Kidney (tissue), 13 donors: ENCODE measurements at regions not wholly inside any gene's neighbourhood (a gene's known extent, or its start where the extent isn't known, plus 50 kb on each side); places are given as distances from the start of the nearest gene placed in this dataset.
"Not testable (repeated sequence)": the region's sequence is repeated elsewhere in the genome, so short reads cannot be mapped to it uniquely, and the experiment has no call there.

Experiments
- DNase-seq, 5 donors: peaks; one replicate each; pipeline ENCODE4 v3.0.0-alpha.2; 2013 to 2020
- FAIRE-seq: peaks from 2 replicates; lab custom pipeline; 2012; peaks lifted over from hg19 to GRCh38; lab: Jason Lieb, UNC
- H3K27ac ChIP-seq, 2 donors: one replicate each; pipeline ENCODE4 v1.7.0; 2013; ENCODE audit warnings: low read depth in 2 of 2, low read length in 2 of 2, inconsistent platforms in 1 of 2
- H3K27me3 ChIP-seq: one replicate; pipeline ENCODE4 v1.7.1; 2013; ENCODE audit warnings: low read length, inconsistent platforms; ENCODE audit not compliant: control insufficient read depth, insufficient read depth
- H3K36me3 ChIP-seq, 3 donors: one replicate each; pipeline versions ENCODE4 v1.7.0 to v1.7.1; 2013; ENCODE audit warnings: low read length in 3 of 3, control low read depth in 1 of 3, inconsistent platforms in 1 of 3; ENCODE audit not compliant: insufficient read depth in 3 of 3, control insufficient read depth in 2 of 3
- H3K4me1 ChIP-seq, 3 donors: one replicate each; pipeline versions ENCODE4 v1.7.0 to v1.7.1; 2013; ENCODE audit warnings: low read length in 3 of 3, inconsistent platforms in 1 of 3, low read depth in 1 of 3; ENCODE audit not compliant: control insufficient read depth in 2 of 3, insufficient read depth in 2 of 3
- H3K4me3 ChIP-seq, 3 donors: one replicate each; pipeline versions ENCODE4 v1.7.0 to v1.8.1; 2013; ENCODE audit warnings: low read length in 3 of 3, control low read depth in 1 of 3, inconsistent platforms in 1 of 3
- H3K9ac ChIP-seq, 3 donors: one replicate each; pipeline versions ENCODE4 v1.7.0 to v1.7.1; 2013; ENCODE audit warnings: low read length in 3 of 3, control low read depth in 1 of 3, inconsistent platforms in 1 of 3
- H3K9me3 ChIP-seq, 3 donors: one replicate each; pipeline versions ENCODE4 v1.7.0 to v1.7.1; 2013; ENCODE audit warnings: low read length in 3 of 3, control low read depth in 1 of 3, inconsistent platforms in 1 of 3; ENCODE audit not compliant: control insufficient read depth in 2 of 3, insufficient read depth in 1 of 3
- intact Hi-C: fragments of 100-400 bp; cut with DNase I; formaldehyde crosslinking; loops from one replicate; pipeline ENCODE4 v1.11.1; 2022
- TF ChIP-seq, protein P1 (sequence below): IDR thresholded peaks from 3 replicates; pipeline ENCODE4 v1.5.1; 2012; ENCODE audit warnings: mild to moderate bottlenecking, moderate library complexity, borderline replicate concordance; ENCODE audit not compliant: insufficient read depth; ENCODE audit errors: extremely low read depth
- donor health status: control.
- donor health status: control.
- donor health status: control.
- donor health status: control.
- donor health status: control.
- donor health status: DM: yes; HTN: yes; CAD: no.
- donor health status: Normal renal cell carcinoma (clear cell type).

DNA sequence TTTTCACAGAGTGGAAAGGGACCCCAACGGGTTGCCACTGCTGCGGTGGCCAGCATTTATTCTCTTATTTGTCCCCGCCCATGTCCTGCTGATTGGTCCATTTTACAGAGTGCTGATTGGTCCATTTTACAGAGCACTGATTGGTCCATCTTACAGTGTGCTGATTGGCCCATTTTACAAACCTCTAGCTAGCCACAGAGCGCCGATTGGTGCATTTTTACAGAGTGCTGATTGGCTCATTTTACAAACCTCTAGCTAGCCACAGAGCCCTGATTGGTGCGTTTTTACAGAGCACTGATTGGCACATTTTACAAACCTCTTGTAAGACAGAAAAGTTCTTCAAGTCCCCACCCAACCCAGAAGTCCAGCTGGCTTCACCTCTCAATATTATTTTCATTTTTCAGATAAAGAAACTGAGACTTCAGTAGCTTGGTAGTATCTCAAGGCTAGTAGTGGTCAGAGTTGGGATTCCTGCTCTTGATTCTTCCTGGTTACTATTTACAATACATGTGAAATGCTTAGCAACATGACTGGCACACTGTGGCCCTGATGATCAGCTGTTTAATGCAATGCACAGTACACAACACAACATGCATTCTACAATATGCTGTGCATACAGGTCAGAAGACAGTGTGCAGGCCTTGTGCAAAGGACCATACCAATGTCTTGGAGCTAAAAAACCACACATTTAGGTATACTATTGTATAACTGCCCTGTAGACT lies 63.6 kb upstream of the BOD1 start:
- no peak for FAIRE-seq
- H3K9ac ChIP-seq: no peak overlapping the region

DNA sequence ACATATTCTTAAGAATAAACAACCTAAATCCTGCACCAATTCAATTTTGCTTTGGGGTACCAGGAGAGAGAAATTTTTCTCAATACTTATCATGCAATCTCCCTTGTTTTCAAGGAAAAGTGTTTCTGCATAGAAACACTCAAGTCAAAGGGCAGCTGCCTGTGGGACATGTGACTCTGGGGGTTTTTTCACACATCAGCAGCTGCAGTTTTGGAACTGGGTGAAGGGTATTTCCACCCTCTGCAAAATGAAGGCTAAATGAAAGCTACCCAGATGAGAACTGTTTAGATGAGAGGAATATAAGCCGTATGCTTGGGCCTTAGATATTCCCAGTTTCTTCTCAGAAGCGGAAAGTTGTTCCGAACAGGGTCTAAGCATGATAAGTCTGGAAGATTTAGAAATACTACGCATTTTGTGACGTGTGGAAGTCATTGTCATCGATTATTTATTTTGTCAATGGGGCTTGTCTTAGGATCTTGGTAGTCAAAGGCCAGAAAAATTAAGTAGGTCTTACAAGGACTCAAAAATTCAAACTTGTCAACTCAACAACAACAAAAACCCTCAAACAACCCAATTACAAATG lies 64.3 kb upstream of the BOD1 start:
- FAIRE-seq (no peak), DNase-seq (peak in 1 of 5 donors; percentile 16)
- H3K4me1 ChIP-seq: peaks cover 0 to 9% (median 6%) of the 10 kb centered on the region in 3 donors
- H3K27ac ChIP-seq: no peak overlapping the region
- H3K36me3 ChIP-seq: no peaks in the 10 kb centered on the region
- TF ChIP-seq, protein P1, sequence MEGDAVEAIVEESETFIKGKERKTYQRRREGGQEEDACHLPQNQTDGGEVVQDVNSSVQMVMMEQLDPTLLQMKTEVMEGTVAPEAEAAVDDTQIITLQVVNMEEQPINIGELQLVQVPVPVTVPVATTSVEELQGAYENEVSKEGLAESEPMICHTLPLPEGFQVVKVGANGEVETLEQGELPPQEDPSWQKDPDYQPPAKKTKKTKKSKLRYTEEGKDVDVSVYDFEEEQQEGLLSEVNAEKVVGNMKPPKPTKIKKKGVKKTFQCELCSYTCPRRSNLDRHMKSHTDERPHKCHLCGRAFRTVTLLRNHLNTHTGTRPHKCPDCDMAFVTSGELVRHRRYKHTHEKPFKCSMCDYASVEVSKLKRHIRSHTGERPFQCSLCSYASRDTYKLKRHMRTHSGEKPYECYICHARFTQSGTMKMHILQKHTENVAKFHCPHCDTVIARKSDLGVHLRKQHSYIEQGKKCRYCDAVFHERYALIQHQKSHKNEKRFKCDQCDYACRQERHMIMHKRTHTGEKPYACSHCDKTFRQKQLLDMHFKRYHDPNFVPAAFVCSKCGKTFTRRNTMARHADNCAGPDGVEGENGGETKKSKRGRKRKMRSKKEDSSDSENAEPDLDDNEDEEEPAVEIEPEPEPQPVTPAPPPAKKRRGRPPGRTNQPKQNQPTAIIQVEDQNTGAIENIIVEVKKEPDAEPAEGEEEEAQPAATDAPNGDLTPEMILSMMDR: no peak
- intact Hi-C loops: no loop called here
- no peaks in the 10 kb centered on the region for H3K27me3 ChIP-seq
- H3K4me3 ChIP-seq: no peak overlapping the region
- H3K9ac ChIP-seq: no peak overlapping the region
- peaks cover 0 to 4% (median 0%) of the 10 kb centered on the region in 3 donors for H3K9me3 ChIP-seq

More for the DNA sequence above, 63.6 kb upstream of the BOD1 start:
- peaks cover 0 to 4% (median 0%) of the 10 kb centered on the region in 3 donors for H3K9me3 ChIP-seq
- no peaks in the 10 kb centered on the region for H3K27me3 ChIP-seq
- TF ChIP-seq, protein P1: no peak
- no peak for DNase-seq
- no peak overlapping the region for H3K4me3 ChIP-seq
- H3K27ac ChIP-seq: no peak overlapping the region
- intact Hi-C loops: no loop called here
- H3K36me3 ChIP-seq: no peaks in the 10 kb centered on the region
- peaks cover 0 to 9% (median 6%) of the 10 kb centered on the region in 3 donors for H3K4me1 ChIP-seq

DNA sequence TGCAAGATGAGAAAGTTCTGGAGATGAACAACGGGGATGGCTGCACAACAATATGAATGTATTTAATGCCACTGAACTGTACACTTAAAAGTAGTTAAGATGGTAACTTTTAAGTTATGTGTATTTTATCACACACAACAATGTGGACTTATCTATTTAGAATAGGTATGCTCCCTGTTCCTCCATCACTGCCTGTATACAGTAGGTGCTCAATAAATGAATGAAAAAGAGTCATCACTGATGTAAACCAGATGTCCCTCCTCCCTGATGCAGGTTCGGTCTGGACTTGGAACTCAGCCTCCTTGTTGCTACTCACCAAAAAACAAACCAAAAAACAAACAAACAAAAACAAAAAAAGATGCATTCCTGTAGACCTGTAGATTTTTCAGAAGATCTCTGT lies 65.9 kb upstream of the BOD1 start:
- H3K27ac ChIP-seq: no peak overlapping the region
- no peak overlapping the region for H3K9ac ChIP-seq
- H3K36me3 ChIP-seq: no peaks in the 10 kb centered on the region
- FAIRE-seq (no peak), DNase-seq (no peak)
- TF ChIP-seq, protein P1: no peak
- H3K4me3 ChIP-seq: no peak overlapping the region
- intact Hi-C loops: no loop called here
- H3K27me3 ChIP-seq: no peaks in the 10 kb centered on the region
- no peaks in the 10 kb centered on the region for H3K9me3 ChIP-seq
- peaks cover 0 to 9% (median 6%) of the 10 kb centered on the region in 3 donors for H3K4me1 ChIP-seq

DNA sequence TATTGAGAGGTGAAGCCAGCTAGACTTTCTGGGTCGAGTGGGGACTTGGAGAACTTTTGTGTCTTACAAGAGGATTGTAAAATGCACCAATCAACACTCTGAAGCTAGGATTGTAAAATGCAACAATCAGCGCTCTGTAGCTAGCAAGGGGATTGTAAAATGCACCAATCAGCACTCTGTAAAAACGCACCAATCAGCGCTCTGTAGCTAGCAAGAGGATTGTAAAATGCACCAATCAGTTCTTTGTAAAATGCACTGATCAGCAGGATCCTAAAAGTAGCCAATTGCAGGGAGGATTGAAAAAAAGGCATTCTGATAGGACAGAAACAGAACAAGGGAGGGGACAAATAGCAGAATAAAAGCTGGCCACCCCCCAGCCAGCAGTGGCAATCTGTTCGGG lies 68.1 kb upstream of the BOD1 start:
- H3K27me3 ChIP-seq, H3K27ac ChIP-seq, H3K36me3 ChIP-seq, H3K4me3 ChIP-seq, H3K9ac ChIP-seq, intact Hi-C loops, FAIRE-seq, DNase-seq, H3K9me3 ChIP-seq: not testable (repeated sequence)
- peaks cover 3 to 15% (median 13%) of the 10 kb centered on the region in 3 donors for H3K4me1 ChIP-seq
